ENCODE measurements at regions not wholly inside any gene's neighbourhood (a gene's known extent, or its start where the extent isn't known, plus 50 kb on each side); places are given as distances from the start of the nearest gene placed in this dataset.

DNA sequence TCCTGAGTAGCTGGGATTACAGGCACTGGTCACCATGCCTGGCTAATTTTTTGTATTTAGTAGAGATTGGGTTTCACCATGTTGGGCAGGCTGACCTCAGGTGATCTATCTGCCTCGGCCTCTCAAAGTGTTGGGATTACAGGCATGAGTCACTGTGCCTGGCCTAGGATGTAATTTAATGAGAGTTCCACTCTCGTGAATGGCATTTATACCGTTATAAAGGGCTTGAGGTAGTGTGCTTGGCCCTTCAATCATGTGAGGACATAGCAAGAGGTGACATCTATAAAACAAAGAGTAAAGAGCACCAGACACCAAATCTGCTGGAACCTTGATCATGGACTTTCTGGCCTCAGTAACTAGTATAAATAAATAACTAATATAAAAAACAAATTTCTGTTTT lies 93.5 kb upstream of the PPP1R9A start:
- DNase-seq = no peak

GRCh38 chr7:94823947-94824346 lies 83.4 kb upstream of the PPP1R9A start:
- DNase-seq = peak; percentile 22

- no peak for DNase-seq
These were observed 77.4 kb upstream of the PPP1R9A start for GRCh38 chr7:94829987-94830386.

- DNase-seq = no peak
These were observed 75.3 kb upstream of the PPP1R9A start for GRCh38 chr7:94832051-94832450.

- no peak for DNase-seq
These were observed 73.0 kb upstream of the PPP1R9A start for GRCh38 chr7:94834359-94834758.

- no peak for DNase-seq
These were observed 68.7 kb upstream of the PPP1R9A start for GRCh38 chr7:94838717-94839116.

- no peak for DNase-seq
These were observed 63.8 kb upstream of the PPP1R9A start for GRCh38 chr7:94843553-94843952.

- no peak for DNase-seq
These were observed 58.9 kb upstream of the PPP1R9A start for GRCh38 chr7:94848531-94848930.

GRCh38 chr7:94848992-94849576 lies 58.3 kb upstream of the PPP1R9A start:
- no peak for DNase-seq

GRCh38 chr7:94849636-94850208 lies 57.7 kb upstream of the PPP1R9A start:
- DNase-seq = no peak

DNA sequence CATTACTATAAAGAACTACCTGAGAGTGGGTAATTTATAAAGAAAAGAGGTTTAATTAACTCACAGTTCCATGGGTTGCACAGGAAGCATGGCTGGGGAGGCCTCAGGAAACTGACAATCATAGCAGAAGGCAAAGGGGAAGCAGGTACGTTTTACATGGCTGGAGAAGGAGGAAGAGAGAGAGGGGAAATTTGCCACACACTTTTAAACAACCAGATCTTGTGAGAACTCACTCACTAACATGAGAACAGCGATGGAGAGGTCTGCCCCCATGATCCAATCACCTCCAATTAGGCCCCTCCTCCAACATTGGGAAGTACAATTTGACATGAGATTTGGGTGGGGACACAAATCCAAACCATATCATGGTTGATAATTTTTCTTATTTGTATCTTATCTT lies 51.8 kb upstream of the PPP1R9A start:
- no peak for DNase-seq

GRCh38 chr7:94856643-94857042 lies 50.8 kb upstream of the PPP1R9A start:
- no peak for DNase-seq

Data from HCEC 1CT (cell line).